ENCODE measurements at regions not wholly inside any gene's neighbourhood (a gene's known extent, or its start where the extent isn't known, plus 50 kb on each side); places are given as distances from the start of the nearest gene placed in this dataset.

GRCh38 chr13:31649766-31650165 lies 89.6 kb upstream of the RXFP2 start:
- no peak for TF ChIP-seq CTCF (IDR thresholded peaks at IDR 0.05)
- TF ChIP-seq POLR2A (IDR thresholded peaks at IDR 0.05), result no peak
